ENCODE measurements at regions not wholly inside any gene's neighbourhood (a gene's known extent, or its start where the extent isn't known, plus 50 kb on each side); places are given as distances from the start of the nearest gene placed in this dataset.
"Not testable (repeated sequence)": the region's sequence is repeated elsewhere in the genome, so short reads cannot be mapped to it uniquely, and the experiment has no call there.

GRCh38 chr10:33669904-33670303 is 335.4 kb upstream of the NRP1 start:
- H3K9me3 Mint-ChIP-seq = no peaks in the 10 kb centered on the region
- no peak for ATAC-seq
- no peaks in the 10 kb centered on the region for H3K4me1 Mint-ChIP-seq (ENCODE audit: low read depth)
- no peak overlapping the region for H3K4me3 Mint-ChIP-seq
- no peaks in the 10 kb centered on the region for H3K27me3 Mint-ChIP-seq (ENCODE audit: low read depth)
- DNase-seq = no peak
- no peaks in the 10 kb centered on the region for H3K36me3 Mint-ChIP-seq (ENCODE audit: insufficient read depth)

GRCh38 chr10:33666686-33667480 is 332.4 kb upstream of the NRP1 start:
- Mint-ChIP-seq H3K9me3 (peaks cover 9% of the 10 kb centered on the region), H3K4me3 (no peak overlapping the region), H3K4me1 (ENCODE audit: low read depth) (peaks cover 2% of the 10 kb centered on the region), H3K27me3 (ENCODE audit: low read depth) (peaks cover 6% of the 10 kb centered on the region), H3K36me3 (ENCODE audit: insufficient read depth) (no peaks in the 10 kb centered on the region)
- DNase-seq = no peak
- no peak for ATAC-seq

DNA sequence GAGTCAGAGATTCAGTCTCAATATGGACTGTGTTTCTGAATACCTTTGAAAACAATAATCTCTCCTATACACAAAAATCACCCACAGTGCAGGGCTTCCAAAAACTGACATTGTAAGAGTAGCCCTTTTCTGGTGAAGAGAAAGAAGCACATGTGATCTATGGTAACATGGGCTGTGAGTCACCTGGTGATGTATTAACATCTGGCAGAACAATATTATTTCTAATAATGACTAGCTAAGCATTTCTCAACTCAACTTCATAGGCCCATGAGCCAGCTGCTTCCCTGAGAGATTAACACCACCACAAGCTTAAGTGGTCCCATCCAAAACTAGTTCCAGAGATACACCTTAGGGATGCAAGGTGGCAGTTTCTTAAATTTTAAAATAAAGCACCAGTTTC is 331.0 kb upstream of the NRP1 start:
- ATAC-seq = no peak
- H3K36me3 Mint-ChIP-seq (ENCODE audit: insufficient read depth) = no peaks in the 10 kb centered on the region
- H3K27me3 Mint-ChIP-seq (ENCODE audit: low read depth) = peaks cover 15% of the 10 kb centered on the region
- peaks cover 9% of the 10 kb centered on the region for H3K9me3 Mint-ChIP-seq
- H3K4me1 Mint-ChIP-seq (ENCODE audit: low read depth) = peaks cover 3% of the 10 kb centered on the region
- H3K4me3 Mint-ChIP-seq = no peak overlapping the region
- DNase-seq = no peak

GRCh38 chr10:33664070-33664469 is 329.6 kb upstream of the NRP1 start:
- H3K36me3 Mint-ChIP-seq (ENCODE audit: insufficient read depth) = no peaks in the 10 kb centered on the region
- peaks cover 9% of the 10 kb centered on the region for H3K9me3 Mint-ChIP-seq
- peaks cover 3% of the 10 kb centered on the region for H3K4me1 Mint-ChIP-seq (ENCODE audit: low read depth)
- ATAC-seq = no peak
- H3K27me3 Mint-ChIP-seq (ENCODE audit: low read depth) = peaks cover 19% of the 10 kb centered on the region
- no peak for DNase-seq
- no peak overlapping the region for H3K4me3 Mint-ChIP-seq

GRCh38 chr10:33661580-33662336 is 327.3 kb upstream of the NRP1 start:
- H3K9me3 Mint-ChIP-seq = peaks cover 9% of the 10 kb centered on the region
- DNase-seq (no peak), ATAC-seq (no peak)
- no peak overlapping the region for H3K4me3 Mint-ChIP-seq
- no peaks in the 10 kb centered on the region for H3K36me3 Mint-ChIP-seq (ENCODE audit: insufficient read depth)
- H3K4me1 Mint-ChIP-seq (ENCODE audit: low read depth) = peaks cover 3% of the 10 kb centered on the region
- peaks cover 21% of the 10 kb centered on the region for H3K27me3 Mint-ChIP-seq (ENCODE audit: low read depth)

DNA sequence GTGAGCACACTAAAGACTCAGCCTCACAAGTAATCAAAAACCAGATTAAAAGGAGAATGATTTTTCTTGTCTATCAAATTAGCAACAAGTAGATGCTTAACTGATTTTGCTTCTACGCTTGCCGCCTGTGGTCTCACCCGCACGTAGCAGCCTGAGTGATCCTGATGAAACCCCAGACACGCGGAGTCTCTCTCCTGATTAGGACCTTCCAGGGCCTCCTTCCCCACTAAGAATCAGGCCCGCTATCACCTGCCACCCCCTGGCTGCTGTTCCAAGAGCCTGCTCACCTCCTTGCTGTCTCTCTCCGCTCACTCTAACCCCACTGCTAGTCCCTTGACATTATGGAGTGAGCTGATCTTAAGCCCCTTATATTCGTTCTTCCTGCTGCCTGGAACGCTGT is 325.9 kb upstream of the NRP1 start:
- DNase-seq (no peak), ATAC-seq (no peak)
- peaks cover 21% of the 10 kb centered on the region for H3K27me3 Mint-ChIP-seq (ENCODE audit: low read depth)
- H3K4me3 Mint-ChIP-seq = no peak overlapping the region
- H3K4me1 Mint-ChIP-seq (ENCODE audit: low read depth) = peaks cover 3% of the 10 kb centered on the region
- peaks cover 9% of the 10 kb centered on the region for H3K9me3 Mint-ChIP-seq
- no peaks in the 10 kb centered on the region for H3K36me3 Mint-ChIP-seq (ENCODE audit: insufficient read depth)

DNA sequence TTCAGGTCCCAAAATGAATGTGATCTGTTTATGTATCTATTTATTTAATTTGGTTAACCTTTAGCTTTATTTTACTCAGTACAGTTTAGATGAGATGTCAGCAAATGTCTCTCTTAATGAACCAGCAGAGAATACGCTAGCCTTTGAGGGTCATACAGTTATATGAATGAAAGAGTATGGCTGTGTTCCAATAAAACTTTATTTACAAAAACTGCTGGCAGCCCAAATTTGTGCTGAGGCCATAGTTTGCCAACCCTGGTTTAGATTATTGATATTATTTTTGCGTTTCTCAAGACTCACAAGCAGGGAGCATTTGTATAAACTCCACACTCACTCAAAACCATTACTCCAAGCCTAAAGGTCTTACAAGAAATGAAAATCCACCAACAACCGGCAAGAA is 323.4 kb upstream of the NRP1 start:
- DNase-seq (no peak), ATAC-seq (no peak)
- H3K36me3 Mint-ChIP-seq (ENCODE audit: insufficient read depth) = no peaks in the 10 kb centered on the region
- H3K9me3 Mint-ChIP-seq = peaks cover 6% of the 10 kb centered on the region
- H3K27me3 Mint-ChIP-seq (ENCODE audit: low read depth) = peaks cover 28% of the 10 kb centered on the region
- H3K4me3 Mint-ChIP-seq = no peak overlapping the region
- H3K4me1 Mint-ChIP-seq (ENCODE audit: low read depth) = peaks cover 3% of the 10 kb centered on the region

GRCh38 chr10:33657154-33657908 is 322.9 kb upstream of the NRP1 start:
- peaks cover 3% of the 10 kb centered on the region for H3K4me1 Mint-ChIP-seq (ENCODE audit: low read depth)
- DNase-seq (no peak), ATAC-seq (no peak)
- H3K27me3 Mint-ChIP-seq (ENCODE audit: low read depth) = peaks cover 24% of the 10 kb centered on the region
- no peak overlapping the region for H3K4me3 Mint-ChIP-seq
- H3K36me3 Mint-ChIP-seq (ENCODE audit: insufficient read depth) = no peaks in the 10 kb centered on the region
- H3K9me3 Mint-ChIP-seq = peaks cover 6% of the 10 kb centered on the region

GRCh38 chr10:33655921-33656320 is 321.5 kb upstream of the NRP1 start:
- no peaks in the 10 kb centered on the region for H3K36me3 Mint-ChIP-seq (ENCODE audit: insufficient read depth)
- no peak for DNase-seq
- no peak for ATAC-seq
- peaks cover 6% of the 10 kb centered on the region for H3K9me3 Mint-ChIP-seq
- no peak overlapping the region for H3K4me3 Mint-ChIP-seq
- H3K4me1 Mint-ChIP-seq (ENCODE audit: low read depth) = no peaks in the 10 kb centered on the region
- peaks cover 14% of the 10 kb centered on the region for H3K27me3 Mint-ChIP-seq (ENCODE audit: low read depth)

- peak; percentile 38 to 48 for ATAC-seq
- H3K36me3 Mint-ChIP-seq (ENCODE audit: insufficient read depth) = no peaks in the 10 kb centered on the region
Measured at GRCh38 chr10:33655165-33655815, 320.8 kb upstream of the NRP1 start.

DNA sequence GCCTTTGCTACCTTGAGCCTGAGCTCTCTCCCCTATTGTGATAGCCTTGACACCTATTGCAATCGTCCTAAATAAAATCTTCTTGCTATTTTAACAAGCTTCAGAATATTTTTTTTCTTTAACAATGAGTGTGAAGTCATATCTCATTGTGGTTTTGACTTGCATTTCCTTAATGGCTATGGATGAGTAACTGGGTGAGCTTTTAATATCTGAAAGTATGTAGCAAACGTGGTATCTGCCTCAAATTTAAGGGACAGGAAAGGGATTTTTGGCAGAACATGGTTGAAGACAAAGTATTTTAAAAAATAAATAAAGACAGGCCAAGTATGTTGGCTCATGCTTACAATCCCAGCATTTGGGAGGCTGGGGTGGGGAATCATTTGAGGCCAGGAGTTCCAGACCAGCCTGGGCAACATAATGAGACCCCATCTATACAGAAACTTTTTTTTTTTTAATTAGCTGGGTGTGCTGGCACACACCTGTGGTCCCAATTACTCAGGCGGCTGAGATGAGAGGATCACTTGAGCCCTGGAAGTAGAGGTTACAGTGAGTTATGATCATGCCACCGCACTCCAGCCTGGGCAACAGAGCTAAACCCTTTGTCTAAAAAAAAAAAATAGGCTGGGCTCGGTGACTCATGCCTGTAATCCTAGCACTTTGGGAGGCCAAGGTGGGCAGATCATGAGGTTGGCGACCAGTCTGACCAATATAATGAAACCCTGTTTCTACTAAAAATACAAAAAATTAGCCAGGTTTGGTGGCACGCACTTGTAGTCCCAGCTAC is 319.3 kb upstream of the NRP1 start:
- Mint-ChIP-seq H3K4me1 (ENCODE audit: low read depth) (no peaks in the 10 kb centered on the region), H3K9me3 (peaks cover 6% of the 10 kb centered on the region), H3K4me3 (no peak overlapping the region), H3K27me3 (ENCODE audit: low read depth) (peaks cover 7% of the 10 kb centered on the region), H3K36me3 (ENCODE audit: insufficient read depth) (no peaks in the 10 kb centered on the region)
- DNase-seq (no peak), ATAC-seq (no peak)

More at GRCh38 chr10:33655165-33655815, 320.8 kb upstream of the NRP1 start:
- no peak for DNase-seq
- Mint-ChIP-seq H3K9me3 (peaks cover 6% of the 10 kb centered on the region), H3K4me3 (no peak overlapping the region), H3K4me1 (ENCODE audit: low read depth) (no peaks in the 10 kb centered on the region), H3K27me3 (ENCODE audit: low read depth) (peaks cover 12% of the 10 kb centered on the region)

DNA sequence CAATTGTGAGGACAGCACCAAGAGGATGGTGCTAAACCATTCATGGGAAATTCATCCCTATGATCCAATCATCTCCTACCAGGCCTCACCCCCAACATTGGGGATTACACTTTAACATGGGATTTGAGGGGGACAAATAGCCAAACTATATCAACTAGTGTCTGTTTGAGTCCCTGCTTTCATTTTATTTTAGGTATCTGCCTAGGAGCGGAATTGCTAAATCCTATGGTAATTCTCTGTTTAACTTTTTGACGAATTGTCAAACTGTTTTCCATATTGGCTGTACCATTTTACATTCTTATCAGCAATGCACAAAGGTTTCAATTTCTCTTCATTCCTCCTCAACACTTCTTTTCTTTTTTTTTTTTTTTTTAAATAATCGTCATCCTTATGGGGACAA is 318.4 kb upstream of the NRP1 start:
- Mint-ChIP-seq H3K36me3 (ENCODE audit: insufficient read depth) (no peaks in the 10 kb centered on the region), H3K4me1 (ENCODE audit: low read depth) (no peaks in the 10 kb centered on the region), H3K4me3 (no peak overlapping the region), H3K27me3 (ENCODE audit: low read depth) (peaks cover 7% of the 10 kb centered on the region), H3K9me3 (peaks cover 6% of the 10 kb centered on the region)
- no peak for ATAC-seq
- no peak for DNase-seq

GRCh38 chr10:33650131-33650530 is 315.7 kb upstream of the NRP1 start:
- not testable (repeated sequence) for H3K27me3 Mint-ChIP-seq (ENCODE audit: low read depth); H3K36me3 Mint-ChIP-seq (ENCODE audit: insufficient read depth); DNase-seq; H3K4me1 Mint-ChIP-seq (ENCODE audit: low read depth); H3K9me3 Mint-ChIP-seq; ATAC-seq; H3K4me3 Mint-ChIP-seq

All from activated T-cell treated with anti-CD3 and anti-CD28 coated beads, Interleukin-2, amount 50 U/mL, for 4 hours (primary cell).